ENCODE measurements at regions not wholly inside any gene's neighbourhood (a gene's known extent, or its start where the extent isn't known, plus 50 kb on each side); places are given as distances from the start of the nearest gene placed in this dataset.

DNA sequence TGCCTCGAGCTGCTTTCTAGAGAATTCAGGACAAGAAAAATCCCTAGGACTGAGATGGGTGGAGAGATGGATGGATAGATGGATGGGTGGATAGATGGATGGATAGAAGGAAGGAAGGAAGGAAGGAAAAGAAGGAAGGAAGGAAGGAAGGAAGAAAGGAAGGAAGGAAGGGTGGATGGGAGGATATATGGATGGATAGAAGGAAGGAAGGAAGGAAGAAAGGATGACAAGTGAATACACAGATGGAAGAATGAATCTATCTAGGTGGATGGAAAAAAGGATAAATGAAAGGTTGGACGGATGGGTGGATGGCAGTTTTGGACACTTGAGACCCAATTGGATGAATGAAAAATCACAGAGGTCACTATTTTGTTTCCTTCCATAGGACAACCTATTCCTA is 120.4 kb upstream of the KAZN start:
- TF ChIP-seq CTCF (IDR thresholded peaks at IDR 0.05; ENCODE audit: extremely low read depth, missing control alignments): no peak
- no peak for DNase-seq (ENCODE audit: low spot score)

DNA sequence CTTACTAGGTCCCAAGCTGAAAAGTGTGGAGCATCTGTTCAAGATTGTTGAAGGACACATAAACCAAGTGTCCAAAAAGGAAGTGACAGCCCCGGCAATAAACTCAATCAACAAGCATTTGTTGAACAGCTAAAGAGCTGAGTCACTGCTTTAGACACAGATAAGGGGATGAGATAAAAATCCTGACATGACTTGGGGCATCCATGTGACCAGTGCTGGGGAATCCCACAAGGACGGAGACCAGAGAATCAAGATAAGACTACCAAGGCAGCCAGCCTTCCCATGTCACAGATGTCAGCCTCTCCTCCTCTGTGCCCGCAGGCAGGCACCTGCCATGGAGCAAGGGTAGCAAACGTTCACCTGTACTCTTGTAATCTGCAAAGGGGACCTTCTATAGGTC is 118.6 kb upstream of the KAZN start:
- no peak for TF ChIP-seq CTCF (IDR thresholded peaks at IDR 0.05; ENCODE audit: extremely low read depth, missing control alignments)

GRCh38 chr1:14482784-14483450 is 115.6 kb upstream of the KAZN start:
- DNase-seq (ENCODE audit: low spot score): no peak
- TF ChIP-seq CTCF (IDR thresholded peaks at IDR 0.05; ENCODE audit: extremely low read depth, missing control alignments): no peak

More for the DNA sequence above, 118.6 kb upstream of the KAZN start:
- DNase-seq (ENCODE audit: low spot score): no peak

DNA sequence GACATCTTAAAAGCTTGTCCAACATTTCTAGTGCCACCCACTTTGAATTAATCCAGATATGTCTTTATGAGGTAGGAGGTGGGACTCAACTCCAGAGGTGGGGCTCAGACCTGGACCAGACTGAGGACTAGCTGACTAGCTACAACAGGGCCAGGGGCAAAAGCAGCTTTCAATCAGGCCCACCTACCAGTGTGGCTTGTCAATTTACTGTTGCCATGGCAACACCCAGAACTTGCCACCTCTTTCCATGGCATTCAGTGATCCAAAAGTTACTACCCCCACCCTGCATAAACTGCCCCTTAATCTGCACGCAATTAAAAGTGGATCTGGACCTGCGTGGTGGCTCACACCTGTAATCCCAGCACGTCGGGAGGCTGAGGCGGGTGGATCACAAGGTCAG is 113.2 kb upstream of the KAZN start:
- no peak for DNase-seq (ENCODE audit: low spot score)
- TF ChIP-seq CTCF (IDR thresholded peaks at IDR 0.05; ENCODE audit: extremely low read depth, missing control alignments): no peak

DNA sequence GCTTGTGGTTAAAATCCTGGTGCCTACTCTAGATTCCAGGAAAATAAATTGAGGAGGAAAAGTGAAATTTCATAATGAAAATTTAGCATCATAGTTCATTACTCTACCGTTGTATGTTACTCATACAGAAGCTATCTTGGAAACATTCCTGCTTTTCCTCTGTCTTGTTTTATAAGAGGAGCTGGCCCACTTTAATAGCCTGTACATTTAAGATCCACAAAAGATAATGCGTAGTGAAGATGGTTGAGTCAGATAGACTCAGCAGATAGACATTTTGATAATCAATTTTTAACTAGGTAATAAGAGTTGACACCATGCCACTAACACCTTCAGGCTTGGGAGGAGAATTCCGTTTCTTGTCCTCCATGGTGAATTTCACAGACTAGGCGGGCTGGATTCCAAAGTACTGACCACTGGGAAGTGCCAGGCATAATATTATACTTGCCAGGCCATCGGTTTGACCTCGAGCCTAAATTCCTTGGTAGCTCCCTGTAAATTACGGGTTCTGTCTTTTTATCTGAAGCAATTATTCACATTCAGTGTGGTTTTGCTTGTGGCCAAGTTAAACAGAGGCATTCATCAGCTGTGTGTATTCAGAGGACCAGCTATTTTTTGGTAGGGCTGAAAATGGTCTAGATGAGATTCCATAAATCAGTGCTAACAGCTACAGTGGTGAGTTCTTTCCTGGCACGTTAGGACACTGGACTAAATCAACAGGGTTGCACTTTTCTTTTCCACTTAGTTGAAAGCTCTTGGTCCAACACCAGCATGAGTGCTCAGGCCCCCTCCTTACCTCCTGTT is 111.9 kb upstream of the KAZN start:
- DNase-seq (ENCODE audit: low spot score): no peak
- no peak for TF ChIP-seq CTCF (IDR thresholded peaks at IDR 0.05; ENCODE audit: extremely low read depth, missing control alignments)

GRCh38 chr1:14487671-14488070 is 110.8 kb upstream of the KAZN start:
- TF ChIP-seq CTCF (IDR thresholded peaks at IDR 0.05; ENCODE audit: extremely low read depth, missing control alignments): no peak
- DNase-seq (ENCODE audit: low spot score): no peak

GRCh38 chr1:14494911-14495310 is 103.6 kb upstream of the KAZN start:
- TF ChIP-seq CTCF (IDR thresholded peaks at IDR 0.05; ENCODE audit: extremely low read depth, missing control alignments): no peak
- no peak for DNase-seq (ENCODE audit: low spot score)
